GM19452 (cell line): ENCODE measurements at regions not wholly inside any gene's neighbourhood (a gene's known extent, or its start where the extent isn't known, plus 50 kb on each side); places are given as distances from the start of the nearest gene placed in this dataset.

Source experiments
- ATAC-seq: cut with Tn5 transposase; IDR thresholded peaks from one replicate; pipeline ENCODE4 v1.9.1; 2021; ENCODE audit not compliant: unreplicated experiment

GRCh38 chr17:73802871-73803270, 158.6 kb upstream of the SDK2 start:
- no peak for ATAC-seq

- no peak for ATAC-seq
These were observed 159.8 kb upstream of the SDK2 start for GRCh38 chr17:73803964-73804435.

GRCh38 chr17:73806768-73807167, 162.5 kb upstream of the SDK2 start:
- no peak for ATAC-seq

- ATAC-seq, result no peak
These were observed 169.0 kb upstream of the SDK2 start for GRCh38 chr17:73813201-73813600.

- ATAC-seq, result no peak
These were observed 169.8 kb upstream of the SDK2 start for GRCh38 chr17:73814075-73814474.

- no peak for ATAC-seq
These were observed 171.2 kb upstream of the SDK2 start for GRCh38 chr17:73815474-73815873.

- ATAC-seq, result no peak
These were observed 175.5 kb upstream of the SDK2 start for GRCh38 chr17:73819440-73820395.

GRCh38 chr17:73820686-73821448, 176.6 kb upstream of the SDK2 start:
- ATAC-seq, result no peak

GRCh38 chr17:73821665-73822064, 177.4 kb upstream of the SDK2 start:
- no peak for ATAC-seq

GRCh38 chr17:73822371-73822770, 178.1 kb upstream of the SDK2 start:
- no peak for ATAC-seq

GRCh38 chr17:73823684-73824083, 179.4 kb upstream of the SDK2 start:
- ATAC-seq, result no peak

- ATAC-seq, result no peak
These were observed 180.1 kb upstream of the SDK2 start for GRCh38 chr17:73824321-73824720.

- ATAC-seq, result no peak
These were observed 182.1 kb upstream of the SDK2 start for GRCh38 chr17:73826181-73826871.

- no peak for ATAC-seq
These were observed 182.6 kb upstream of the SDK2 start for GRCh38 chr17:73826872-73827228.

GRCh38 chr17:73827627-73828291, 183.5 kb upstream of the SDK2 start:
- ATAC-seq, result no peak

GRCh38 chr17:73829676-73830280, 185.5 kb upstream of the SDK2 start:
- no peak for ATAC-seq

GRCh38 chr17:73831699-73832098, 187.5 kb upstream of the SDK2 start:
- no peak for ATAC-seq

GRCh38 chr17:73833775-73834488, 189.7 kb upstream of the SDK2 start:
- no peak for ATAC-seq

GRCh38 chr17:73834684-73835343, 190.6 kb upstream of the SDK2 start:
- ATAC-seq, result no peak
